GM21529 (cell line): ENCODE measurements at regions not wholly inside any gene's neighbourhood (a gene's known extent, or its start where the extent isn't known, plus 50 kb on each side); places are given as distances from the start of the nearest gene placed in this dataset.

Experiments used
- ATAC-seq: cut with Tn5 transposase; IDR thresholded peaks from one replicate; pipeline ENCODE4 v1.9.1; 2021; ENCODE audit not compliant: unreplicated experiment

- ATAC-seq: no peak
Observed at GRCh38 chr1:29437946-29438345, 201.6 kb downstream of the PTPRU start.

GRCh38 chr1:29436181-29436785, 200.0 kb downstream of the PTPRU start:
- no peak for ATAC-seq

- ATAC-seq: no peak
Observed at GRCh38 chr1:29433830-29434229, 197.5 kb downstream of the PTPRU start.

GRCh38 chr1:29431138-29431537, 194.8 kb downstream of the PTPRU start:
- ATAC-seq: no peak

- no peak for ATAC-seq
Observed at GRCh38 chr1:29429656-29430055, 193.3 kb downstream of the PTPRU start.

GRCh38 chr1:29428997-29429396, 192.7 kb downstream of the PTPRU start:
- ATAC-seq: no peak

- no peak for ATAC-seq
Observed at GRCh38 chr1:29428280-29428615, 191.9 kb downstream of the PTPRU start.

GRCh38 chr1:29427614-29428279, 191.4 kb downstream of the PTPRU start:
- no peak for ATAC-seq

GRCh38 chr1:29426701-29427279, 190.5 kb downstream of the PTPRU start:
- no peak for ATAC-seq

GRCh38 chr1:29425631-29426030, 189.3 kb downstream of the PTPRU start:
- no peak for ATAC-seq

GRCh38 chr1:29424266-29424665, 187.9 kb downstream of the PTPRU start:
- no peak for ATAC-seq

GRCh38 chr1:29420202-29420601, 183.9 kb downstream of the PTPRU start:
- no peak for ATAC-seq

GRCh38 chr1:29417971-29418370, 181.6 kb downstream of the PTPRU start:
- no peak for ATAC-seq

- ATAC-seq: no peak
Observed at GRCh38 chr1:29417147-29417858, 181.0 kb downstream of the PTPRU start.

- no peak for ATAC-seq
Observed at GRCh38 chr1:29416267-29417146, 180.2 kb downstream of the PTPRU start.

- ATAC-seq: no peak
Observed at GRCh38 chr1:29415861-29416260, 179.5 kb downstream of the PTPRU start.

- no peak for ATAC-seq
Observed at GRCh38 chr1:29415156-29415830, 179.0 kb downstream of the PTPRU start.

GRCh38 chr1:29414086-29414485, 177.8 kb downstream of the PTPRU start:
- no peak for ATAC-seq

- ATAC-seq: no peak
Observed at GRCh38 chr1:29413661-29414060, 177.3 kb downstream of the PTPRU start.

GRCh38 chr1:29412591-29412990, 176.3 kb downstream of the PTPRU start:
- no peak for ATAC-seq

GRCh38 chr1:29410476-29410875, 174.2 kb downstream of the PTPRU start:
- ATAC-seq: no peak
